WTC11 (cell line): ENCODE measurements at regions not wholly inside any gene's neighbourhood (a gene's known extent, or its start where the extent isn't known, plus 50 kb on each side); places are given as distances from the start of the nearest gene placed in this dataset.

Source experiments
- ATAC-seq: fragments of 200-7000 bp; cut with Tn5 transposase; 2 replicates; pipeline ENCODE4 v1.10.0; 2021; ENCODE audit warnings: mild to moderate bottlenecking, moderate library complexity
- CTCF ChIA-PET: fragments of 300-600 bp; sonication (Branson Sonifier 250); formaldehyde crosslinking; loops from one replicate; lab custom pipeline; 2021; ENCODE audit warnings: antibody characterized with exemption; lab: Charles Lee
- POLR2A ChIA-PET: fragments of 350-600 bp; sonication (Branson Sonifier 250); formaldehyde crosslinking; loops from one replicate; lab custom pipeline; 2021; ENCODE audit warnings: antibody characterized with exemption; lab: Charles Lee
- DNase-seq: peaks from one replicate; pipeline ENCODE4 v3.0.0; 2021; ENCODE audit warnings: low spot score
- H3K27ac Mint-ChIP-seq: 2 replicates; pipeline ENCODE4 v1.8.0; 2021; ENCODE audit warnings: mixed read lengths
- H3K27me3 Mint-ChIP-seq: 2 replicates; pipeline ENCODE4 v1.8.0; 2021; ENCODE audit warnings: low read depth, mild to moderate bottlenecking, moderate library complexity, mixed read lengths
- H3K36me3 Mint-ChIP-seq: 2 replicates; pipeline ENCODE4 v1.8.0; 2021; ENCODE audit warnings: mixed read lengths
- H3K4me1 Mint-ChIP-seq: 2 replicates; pipeline ENCODE4 v1.8.0; 2022; ENCODE audit warnings: mixed read lengths
- H3K4me3 Mint-ChIP-seq: 2 replicates; pipeline ENCODE4 v1.8.0; 2021; ENCODE audit warnings: mild to moderate bottlenecking, moderate library complexity, mixed read lengths
- H3K9me3 Mint-ChIP-seq: 2 replicates; pipeline ENCODE4 v1.8.0; 2021; ENCODE audit warnings: mixed read lengths
- ARID4B ChIP-seq: sonication (generic); formaldehyde crosslinking; IDR thresholded peaks from 2 replicates; pipeline ENCODE4 v1.8.0; 2023; ENCODE audit warnings: missing genetic modification reagents, mild to moderate bottlenecking, borderline replicate concordance
- ATF3 ChIP-seq: sonication (generic); formaldehyde crosslinking; conservative IDR thresholded peaks from 2 replicates; pipeline ENCODE4 v1.8.1; 2022; ENCODE audit warnings: mild to moderate bottlenecking, missing genetic modification reagents
- E2F1 ChIP-seq: sonication (generic); formaldehyde crosslinking; IDR thresholded peaks from 2 replicates; pipeline ENCODE4 v1.8.0; 2022; ENCODE audit warnings: mild to moderate bottlenecking, missing genetic modification reagents
- GABPB1 ChIP-seq: sonication (generic); formaldehyde crosslinking; IDR thresholded peaks from 2 replicates; pipeline ENCODE4 v1.8.1; 2023; ENCODE audit warnings: mild to moderate bottlenecking, missing genetic modification reagents
- JUN ChIP-seq: sonication (generic); formaldehyde crosslinking; IDR thresholded peaks from 2 replicates; pipeline ENCODE4 v1.8.0; 2023; ENCODE audit warnings: mild to moderate bottlenecking, missing genetic modification reagents
- KAT7 ChIP-seq: sonication (generic); formaldehyde crosslinking; IDR thresholded peaks from 2 replicates; pipeline ENCODE4 v1.8.1; 2023; ENCODE audit warnings: missing genetic modification reagents, mild to moderate bottlenecking, borderline replicate concordance
- NFATC4 ChIP-seq: fragments of 250-450 bp; sonication (Bioruptor Pico); IDR thresholded peaks from 2 replicates; pipeline ENCODE4 v1.9.0; 2021; ENCODE audit warnings: mild to moderate bottlenecking
- NFE2L1 ChIP-seq: sonication (generic); formaldehyde crosslinking; IDR thresholded peaks from 2 replicates; pipeline ENCODE4 v1.8.1; 2023; ENCODE audit warnings: missing genetic modification reagents
- PRDM15 ChIP-seq: sonication (generic); formaldehyde crosslinking; IDR thresholded peaks from 2 replicates; pipeline ENCODE4 v1.8.0; 2022; ENCODE audit warnings: missing genetic modification reagents
- RELA ChIP-seq: sonication (generic); formaldehyde crosslinking; IDR thresholded peaks from 2 replicates; pipeline ENCODE4 v1.8.1; 2022; ENCODE audit warnings: missing genetic modification reagents, mild to moderate bottlenecking, borderline replicate concordance
- SMAD3 ChIP-seq: sonication (generic); formaldehyde crosslinking; IDR thresholded peaks from 2 replicates; pipeline ENCODE4 v1.8.0; 2022; ENCODE audit warnings: missing genetic modification reagents, mild to moderate bottlenecking, borderline replicate concordance
- SMAD4 ChIP-seq: sonication (generic); formaldehyde crosslinking; IDR thresholded peaks from 2 replicates; pipeline ENCODE4 v1.8.0; 2022; ENCODE audit warnings: mild to moderate bottlenecking, missing genetic modification reagents
- SP1 ChIP-seq: sonication (generic); formaldehyde crosslinking; conservative IDR thresholded peaks from 2 replicates; pipeline ENCODE4 v1.8.1; 2022; ENCODE audit warnings: missing genetic modification reagents
- TEAD4 ChIP-seq: sonication (generic); formaldehyde crosslinking; IDR thresholded peaks from 2 replicates; pipeline ENCODE4 v1.8.0; 2022; ENCODE audit warnings: mild to moderate bottlenecking, missing genetic modification reagents
- TP53 ChIP-seq: sonication (generic); formaldehyde crosslinking; IDR thresholded peaks from 2 replicates; pipeline ENCODE4 v1.8.1; 2023; ENCODE audit warnings: mild to moderate bottlenecking, missing genetic modification reagents
- USF1 ChIP-seq: sonication (generic); formaldehyde crosslinking; IDR thresholded peaks from 2 replicates; pipeline ENCODE4 v1.8.0; 2022; ENCODE audit warnings: mild to moderate bottlenecking, missing genetic modification reagents
- ZNF219 ChIP-seq: sonication (generic); formaldehyde crosslinking; IDR thresholded peaks from 2 replicates; pipeline ENCODE4 v1.8.0; 2023; ENCODE audit warnings: missing genetic modification reagents, mild to moderate bottlenecking, borderline replicate concordance
- ZNF396 ChIP-seq: fragments of 250-450 bp; sonication (Bioruptor Pico); IDR thresholded peaks from 2 replicates; pipeline ENCODE4 v1.8.0; 2021; ENCODE audit warnings: mild to moderate bottlenecking, moderate library complexity, borderline replicate concordance
- ZNF423 ChIP-seq: fragments of 250-450 bp; sonication (Bioruptor Pico); IDR thresholded peaks from 2 replicates; pipeline ENCODE4 v2.1.2; 2022; ENCODE audit warnings: mild to moderate bottlenecking, moderate library complexity
- ZNF532 ChIP-seq: fragments of 250-450 bp; sonication (Bioruptor Pico); IDR thresholded peaks from 2 replicates; pipeline ENCODE4 v1.9.0; 2021; ENCODE audit warnings: mild to moderate bottlenecking, borderline replicate concordance

- H3K27me3 Mint-ChIP-seq: no peaks in the 10 kb centered on the region; the same call in 1 of the 2 replicates
- H3K4me3 Mint-ChIP-seq: no peak overlapping the region
- no peak for ATAC-seq
- H3K9me3 Mint-ChIP-seq: peaks cover 37% of the 10 kb centered on the region
- no peaks in the 10 kb centered on the region for H3K4me1 Mint-ChIP-seq
- ChIA-PET CTCF (no interaction called here), POLR2A (no interaction called here)
- H3K27ac Mint-ChIP-seq: no peak overlapping the region
- H3K36me3 Mint-ChIP-seq: peaks cover 18% of the 10 kb centered on the region
- TF ChIP-seq RELA: no peak
- TF ChIP-seq SP1 (CRISPR knock-in tag): no peak
- TF ChIP-seq ZNF219 (CRISPR knock-in tag): no peak
- TF ChIP-seq TEAD4 (CRISPR knock-in tag): no peak
- DNase-seq: no peak
Observed at GRCh38 chr13:104309431-104309830, 1243.2 kb upstream of the SLC10A2 start.

- POLR2A ChIA-PET: no interaction called here
Observed at GRCh38 chr13:104301171-104301975, 1235.2 kb upstream of the SLC10A2 start.

More at GRCh38 chr13:104301171-104301975, 1235.2 kb upstream of the SLC10A2 start:
- Mint-ChIP-seq H3K27me3 (no peaks in the 10 kb centered on the region), H3K36me3 (no peaks in the 10 kb centered on the region), H3K9me3 (peaks cover 7% of the 10 kb centered on the region), H3K4me1 (no peaks in the 10 kb centered on the region), H3K27ac (peak overlapping the region; percentile 17; the same call in 1 of the 2 replicates), H3K4me3 (no peak overlapping the region)
- CTCF ChIA-PET: no interaction called here
- TF ChIP-seq ATF3 (CRISPR knock-in tag): no peak
- TF ChIP-seq ZNF219 (CRISPR knock-in tag): no peak
- no peak for TF ChIP-seq GABPB1 (CRISPR knock-in tag)
- TF ChIP-seq NFATC4 (CRISPR knock-in tag): no peak
- TF ChIP-seq E2F1: no peak
- TF ChIP-seq ZNF532 (CRISPR knock-in tag): no peak
- TF ChIP-seq USF1 (CRISPR knock-in tag): no peak
- TF ChIP-seq KAT7: no peak
- no peak for TF ChIP-seq TP53
- TF ChIP-seq SMAD3: no peak
- TF ChIP-seq RELA: no peak
- no peak for TF ChIP-seq SMAD4 (CRISPR knock-in tag)
- TF ChIP-seq JUN (CRISPR knock-in tag): no peak
- TF ChIP-seq ZNF423: no peak
- no peak for TF ChIP-seq ZNF396 (CRISPR knock-in tag)
- no peak for TF ChIP-seq ARID4B
- no peak for TF ChIP-seq PRDM15
- TF ChIP-seq NFE2L1 (CRISPR knock-in tag): no peak
- ATAC-seq (no peak), DNase-seq (no peak)
